Neural cell (in vitro differentiated cells): ENCODE measurements at regions not wholly inside any gene's neighbourhood (a gene's known extent, or its start where the extent isn't known, plus 50 kb on each side); places are given as distances from the start of the nearest gene placed in this dataset.

Experiments used
- H2AFZ ChIP-seq: fragments of 200-600, 300-800 bp; sonication (generic), shearing (Covaris generic); 2 replicates; pipeline ENCODE4 v1.6.0; 2014; ENCODE audit warnings: low read depth, mild to moderate bottlenecking, antibody characterized with exemption, low read length, moderate library complexity
- H3F3A ChIP-seq: fragments of 200-600 bp; shearing (Covaris generic); 2 replicates; pipeline ENCODE4 v1.6.1; 2016; ENCODE audit warnings: mild to moderate bottlenecking, moderate library complexity, mixed read lengths, antibody characterized with exemption, low read length; ENCODE audit not compliant: insufficient read depth, poor library complexity, severe bottlenecking
- H3K27ac ChIP-seq: fragments of 200-600, 300-800 bp; sonication (generic), shearing (Covaris generic); 2 replicates; pipeline ENCODE4 v1.5.1; 2014; ENCODE audit warnings: mild to moderate bottlenecking, low read length, moderate library complexity
- H3K27me3 ChIP-seq: fragments of 300-800, 200-600 bp; sonication (generic), shearing (Covaris generic); 2 replicates; pipeline ENCODE4 v1.6.0; 2014; ENCODE audit warnings: mild to moderate bottlenecking, low read depth, low read length, moderate library complexity; ENCODE audit not compliant: insufficient read depth
- H3K36me3 ChIP-seq: fragments of 300-800, 200-600 bp; sonication (generic), shearing (Covaris generic); 2 replicates; pipeline ENCODE4 v1.5.1; 2014; ENCODE audit warnings: mild to moderate bottlenecking, antibody characterized with exemption, low read length, moderate library complexity; ENCODE audit not compliant: insufficient read depth
- H3K4me2 ChIP-seq: fragments of 300-800, 200-600 bp; sonication (generic), shearing (Covaris generic); 2 replicates; pipeline ENCODE4 v1.6.0; 2014; ENCODE audit warnings: mild to moderate bottlenecking, low read length
- H3K4me3 ChIP-seq: fragments of 300-800, 200-600 bp; sonication (generic), shearing (Covaris generic); 2 replicates; pipeline ENCODE4 v1.5.1; 2014; ENCODE audit warnings: mild to moderate bottlenecking, low read length, moderate library complexity
- H3K79me2 ChIP-seq: fragments of 200-600 bp; shearing (Covaris generic); replicated peaks from 2 replicates; pipeline ENCODE4 v1.6.0; 2014; ENCODE audit warnings: mild to moderate bottlenecking, low read length, moderate library complexity; ENCODE audit not compliant: insufficient read depth
- H3K9ac ChIP-seq: fragments of 300-800, 200-600 bp; sonication (generic), shearing (Covaris generic); 2 replicates; pipeline ENCODE4 v1.6.1; 2016; ENCODE audit warnings: mild to moderate bottlenecking, low read length, mixed read lengths
- H3K9me2 ChIP-seq: fragments of 200-600 bp; shearing (Covaris generic); 2 replicates; pipeline ENCODE4 v1.6.1; 2016; ENCODE audit warnings: mild to moderate bottlenecking, low read length, mixed read lengths; ENCODE audit not compliant: insufficient read depth
- H3K9me3 ChIP-seq: fragments of 200-600, 300-800 bp; sonication (generic), shearing (Covaris generic); 2 replicates; pipeline ENCODE4 v1.6.1; 2016; ENCODE audit warnings: mild to moderate bottlenecking, mixed run types, low read length, moderate library complexity, mixed read lengths
- H4K20me1 ChIP-seq: fragments of 200-600 bp; shearing (Covaris generic); 2 replicates; pipeline ENCODE4 v1.6.1; 2016; ENCODE audit warnings: mild to moderate bottlenecking, mixed run types; ENCODE audit not compliant: insufficient read depth
- EP300 ChIP-seq: fragments of 450-650 bp; conservative IDR thresholded peaks from 2 replicates; pipeline ENCODE4 v1.6.1; 2014; ENCODE audit warnings: antibody characterized with exemption, mild to moderate bottlenecking, moderate library complexity; ENCODE audit not compliant: poor library complexity, severe bottlenecking
- EZH2 ChIP-seq: fragments of 200-600, 300-800 bp; shearing (Covaris generic), sonication (generic); IDR thresholded peaks from 2 replicates; pipeline ENCODE4 v1.6.1; 2014; ENCODE audit warnings: antibody characterized with exemption, low read length, borderline replicate concordance, mild to moderate bottlenecking; ENCODE audit not compliant: insufficient read depth, poor library complexity, severe bottlenecking
- MXI1 ChIP-seq: fragments of 450-650 bp; conservative IDR thresholded peaks from 2 replicates; pipeline ENCODE4 v1.6.1; 2014; ENCODE audit warnings: antibody characterized with exemption, mild to moderate bottlenecking; ENCODE audit not compliant: poor library complexity, severe bottlenecking
- POLR2AphosphoS5 ChIP-seq: IDR thresholded peaks from 2 replicates; pipeline ENCODE4 v1.6.1; 2012
- RAD21 ChIP-seq: fragments of 450-650 bp; conservative IDR thresholded peaks from 2 replicates; pipeline ENCODE4 v1.6.1; 2014; ENCODE audit warnings: antibody characterized with exemption, mild to moderate bottlenecking, moderate library complexity
- REST ChIP-seq: IDR thresholded peaks from 2 replicates; pipeline ENCODE4 v1.6.1; 2012; ENCODE audit warnings: borderline replicate concordance
- SMC3 ChIP-seq: fragments of 450-650 bp; conservative IDR thresholded peaks from 2 replicates; pipeline ENCODE4 v1.6.1; 2014; ENCODE audit warnings: antibody characterized with exemption, mild to moderate bottlenecking, moderate library complexity; ENCODE audit not compliant: poor library complexity
- TAF1 ChIP-seq: IDR thresholded peaks from 2 replicates; pipeline ENCODE4 v1.6.1; 2012; ENCODE audit warnings: low read depth
- TF ChIP-seq, protein P1 (sequence below): fragments of 450-650 bp; IDR thresholded peaks from 2 replicates; pipeline ENCODE4 v1.5.1; 2014; ENCODE audit warnings: antibody characterized with exemption, mild to moderate bottlenecking, moderate library complexity; ENCODE audit not compliant: poor library complexity, severe bottlenecking

GRCh38 chr2:193561054-193561453 is 1366.3 kb upstream of the TMEFF2 start:
- H3K27ac ChIP-seq = no peak overlapping the region
- H3K4me3 ChIP-seq = no peak overlapping the region
- H4K20me1 ChIP-seq = no peaks in the 10 kb centered on the region
- no peaks in the 10 kb centered on the region for H3K36me3 ChIP-seq
- TF ChIP-seq TAF1 = no peak
- no peak for TF ChIP-seq REST
- TF ChIP-seq POLR2AphosphoS5 = no peak
- no peak for TF ChIP-seq EZH2
- no peak for TF ChIP-seq EP300
- no peak for TF ChIP-seq RAD21
- no peak for TF ChIP-seq SMC3
- TF ChIP-seq, protein P1, sequence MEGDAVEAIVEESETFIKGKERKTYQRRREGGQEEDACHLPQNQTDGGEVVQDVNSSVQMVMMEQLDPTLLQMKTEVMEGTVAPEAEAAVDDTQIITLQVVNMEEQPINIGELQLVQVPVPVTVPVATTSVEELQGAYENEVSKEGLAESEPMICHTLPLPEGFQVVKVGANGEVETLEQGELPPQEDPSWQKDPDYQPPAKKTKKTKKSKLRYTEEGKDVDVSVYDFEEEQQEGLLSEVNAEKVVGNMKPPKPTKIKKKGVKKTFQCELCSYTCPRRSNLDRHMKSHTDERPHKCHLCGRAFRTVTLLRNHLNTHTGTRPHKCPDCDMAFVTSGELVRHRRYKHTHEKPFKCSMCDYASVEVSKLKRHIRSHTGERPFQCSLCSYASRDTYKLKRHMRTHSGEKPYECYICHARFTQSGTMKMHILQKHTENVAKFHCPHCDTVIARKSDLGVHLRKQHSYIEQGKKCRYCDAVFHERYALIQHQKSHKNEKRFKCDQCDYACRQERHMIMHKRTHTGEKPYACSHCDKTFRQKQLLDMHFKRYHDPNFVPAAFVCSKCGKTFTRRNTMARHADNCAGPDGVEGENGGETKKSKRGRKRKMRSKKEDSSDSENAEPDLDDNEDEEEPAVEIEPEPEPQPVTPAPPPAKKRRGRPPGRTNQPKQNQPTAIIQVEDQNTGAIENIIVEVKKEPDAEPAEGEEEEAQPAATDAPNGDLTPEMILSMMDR = no peak
- TF ChIP-seq MXI1 = no peak
- H3K9me2 ChIP-seq = no peaks in the 10 kb centered on the region
- H2AFZ ChIP-seq = no peak overlapping the region
- H3K79me2 ChIP-seq = no peaks in the 10 kb centered on the region
- no peaks in the 10 kb centered on the region for H3K9me3 ChIP-seq
- H3K27me3 ChIP-seq = no peaks in the 10 kb centered on the region
- no peaks in the 10 kb centered on the region for H3F3A ChIP-seq
- no peak overlapping the region for H3K9ac ChIP-seq
- no peak overlapping the region for H3K4me2 ChIP-seq

DNA sequence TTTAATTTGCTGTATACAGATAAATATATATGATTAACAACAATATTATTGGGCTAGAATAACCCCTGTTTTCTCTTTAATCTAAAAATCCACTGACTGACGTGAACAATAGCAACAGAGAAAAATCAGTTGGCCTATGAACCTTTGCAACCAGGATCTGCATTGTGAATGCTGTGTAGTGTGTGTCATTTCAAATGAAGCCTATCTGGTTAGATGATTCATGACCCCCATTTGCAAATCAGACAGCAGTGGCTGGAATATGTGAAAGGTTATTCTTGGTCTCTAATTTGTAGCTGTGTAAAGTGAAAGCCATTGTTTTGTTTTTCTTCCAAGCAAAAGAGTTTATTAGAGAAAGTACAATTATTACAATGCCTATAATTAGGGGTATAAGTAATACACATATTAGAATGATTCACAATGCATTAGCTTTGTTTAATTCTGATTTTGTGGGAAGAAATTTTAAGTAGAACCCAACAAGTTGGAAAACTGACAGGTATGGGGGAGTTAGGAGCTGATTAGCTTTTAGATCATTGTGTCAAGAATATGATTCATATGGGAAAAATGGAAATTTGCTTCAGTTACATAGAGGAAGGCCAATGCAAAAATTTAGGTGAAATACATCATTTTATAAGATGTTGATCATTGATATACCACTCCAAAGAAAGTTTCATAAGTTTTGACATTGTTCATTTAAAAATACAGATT is 1362.2 kb upstream of the TMEFF2 start:
- H3K9ac ChIP-seq = no peak overlapping the region
- H3K4me3 ChIP-seq = no peak overlapping the region
- H3K9me3 ChIP-seq = no peaks in the 10 kb centered on the region
- no peaks in the 10 kb centered on the region for H3K27me3 ChIP-seq
- no peak overlapping the region for H3K4me2 ChIP-seq
- no peak overlapping the region for H2AFZ ChIP-seq
- H4K20me1 ChIP-seq = no peaks in the 10 kb centered on the region
- no peaks in the 10 kb centered on the region for H3K36me3 ChIP-seq
- no peaks in the 10 kb centered on the region for H3K9me2 ChIP-seq
- no peaks in the 10 kb centered on the region for H3K79me2 ChIP-seq
- H3K27ac ChIP-seq = no peak overlapping the region
- no peaks in the 10 kb centered on the region for H3F3A ChIP-seq
- no peak for TF ChIP-seq MXI1
- no peak for TF ChIP-seq RAD21
- TF ChIP-seq TAF1 = no peak

GRCh38 chr2:193549661-193550060 is 1354.9 kb upstream of the TMEFF2 start:
- Histone ChIP-seq H3K9ac (no peak overlapping the region), H3K4me2 (no peak overlapping the region), H3K36me3 (no peaks in the 10 kb centered on the region), H3K9me3 (peaks cover 9% of the 10 kb centered on the region), H3F3A (no peaks in the 10 kb centered on the region), H3K27me3 (no peaks in the 10 kb centered on the region), H3K79me2 (no peaks in the 10 kb centered on the region), H3K27ac (no peak overlapping the region), H4K20me1 (no peaks in the 10 kb centered on the region), H2AFZ (no peak overlapping the region), H3K9me2 (no peaks in the 10 kb centered on the region), H3K4me3 (no peak overlapping the region)
- no peak for TF ChIP-seq RAD21
- TF ChIP-seq, protein P1 = no peak
- no peak for TF ChIP-seq TAF1
- TF ChIP-seq REST = no peak
- TF ChIP-seq SMC3 = no peak
- no peak for TF ChIP-seq POLR2AphosphoS5
- no peak for TF ChIP-seq MXI1
- TF ChIP-seq EZH2 = no peak
- TF ChIP-seq EP300 = no peak
